GM12878 (cell line): ENCODE measurements at regions not wholly inside any gene's neighbourhood (a gene's known extent, or its start where the extent isn't known, plus 50 kb on each side); places are given as distances from the start of the nearest gene placed in this dataset.

Experiments used
- ASH2L ChIP-seq: fragments of 300-600, 200-600 bp; sonication (generic); IDR thresholded peaks from 2 replicates; pipeline ENCODE4 v1.6.1; 2017; ENCODE audit warnings: low read depth, mild to moderate bottlenecking, borderline replicate concordance
- EP300 ChIP-seq, 2 experiments: fragments of 150-350 bp in 1 of 2; IDR thresholded peaks; 2 replicates each; pipeline ENCODE4 v1.6.1; 2011 to 2012; ENCODE audit warnings: low read depth in 2 of 2, low read length in 2 of 2, borderline replicate concordance in 1 of 2, improper control_type of control experiment in 1 of 2, inconsistent platforms in 1 of 2; ENCODE audit not compliant: control insufficient read depth in 1 of 2
- JUND ChIP-seq: IDR thresholded peaks from 2 replicates; pipeline ENCODE4 v1.6.1; 2012; ENCODE audit warnings: low read depth, mild to moderate bottlenecking, low read length, improper control_type of control experiment, moderate library complexity
- SMC3 ChIP-seq: IDR thresholded peaks from 2 replicates; pipeline ENCODE4 v1.6.1; 2011; ENCODE audit warnings: low read length, improper control_type of control experiment, borderline replicate concordance
- TAF1 ChIP-seq: IDR thresholded peaks from 2 replicates; pipeline ENCODE4 v1.6.1; 2011; ENCODE audit warnings: mild to moderate bottlenecking, low read depth, low read length, borderline replicate concordance
- TCF7 ChIP-seq: IDR thresholded peaks from 2 replicates; pipeline ENCODE4 v1.6.1; 2014; ENCODE audit warnings: antibody characterized with exemption, borderline replicate concordance
- TF ChIP-seq, protein P1 (sequence below), 3 experiments: IDR thresholded peaks in 2 of 3; conservative IDR thresholded peaks in 1 of 3; 2 replicates each; pipeline ENCODE4 v1.5.1; 2011; ENCODE audit warnings: low read depth in 3 of 3, low read length in 3 of 3, mild to moderate bottlenecking in 3 of 3, control low read depth in 2 of 3, moderate library complexity in 2 of 3, inconsistent platforms in 1 of 3, mixed read lengths in 1 of 3; ENCODE audit not compliant: control insufficient read depth in 2 of 3, insufficient read depth in 1 of 3; ENCODE audit errors: extremely low read depth in 1 of 3
- TF ChIP-seq, protein P2 (sequence below): fragments of 150-350 bp; IDR thresholded peaks from 2 replicates; pipeline ENCODE4 v1.6.1; 2014; ENCODE audit warnings: mild to moderate bottlenecking, low read depth, low read length

DNA sequence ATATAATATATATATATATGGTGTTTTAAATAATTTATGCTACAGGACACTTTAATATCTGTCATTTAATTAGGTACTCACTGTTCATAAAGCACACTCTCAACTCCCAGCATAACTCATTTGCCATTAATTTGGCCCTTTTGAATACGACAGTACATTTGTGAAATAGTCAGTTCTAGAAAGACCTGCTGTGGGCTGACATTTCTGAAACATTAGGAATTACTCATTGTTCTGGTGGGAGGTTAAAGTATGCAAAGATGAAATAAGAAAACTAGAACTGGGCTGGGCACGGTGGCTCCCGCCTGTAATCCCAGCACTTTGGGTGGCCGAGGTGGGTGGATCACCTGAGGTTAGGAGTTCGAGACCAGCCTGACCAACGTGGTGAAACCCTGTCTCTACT, 497.5 kb downstream of the UTRN start:
- TF ChIP-seq, protein P1, sequence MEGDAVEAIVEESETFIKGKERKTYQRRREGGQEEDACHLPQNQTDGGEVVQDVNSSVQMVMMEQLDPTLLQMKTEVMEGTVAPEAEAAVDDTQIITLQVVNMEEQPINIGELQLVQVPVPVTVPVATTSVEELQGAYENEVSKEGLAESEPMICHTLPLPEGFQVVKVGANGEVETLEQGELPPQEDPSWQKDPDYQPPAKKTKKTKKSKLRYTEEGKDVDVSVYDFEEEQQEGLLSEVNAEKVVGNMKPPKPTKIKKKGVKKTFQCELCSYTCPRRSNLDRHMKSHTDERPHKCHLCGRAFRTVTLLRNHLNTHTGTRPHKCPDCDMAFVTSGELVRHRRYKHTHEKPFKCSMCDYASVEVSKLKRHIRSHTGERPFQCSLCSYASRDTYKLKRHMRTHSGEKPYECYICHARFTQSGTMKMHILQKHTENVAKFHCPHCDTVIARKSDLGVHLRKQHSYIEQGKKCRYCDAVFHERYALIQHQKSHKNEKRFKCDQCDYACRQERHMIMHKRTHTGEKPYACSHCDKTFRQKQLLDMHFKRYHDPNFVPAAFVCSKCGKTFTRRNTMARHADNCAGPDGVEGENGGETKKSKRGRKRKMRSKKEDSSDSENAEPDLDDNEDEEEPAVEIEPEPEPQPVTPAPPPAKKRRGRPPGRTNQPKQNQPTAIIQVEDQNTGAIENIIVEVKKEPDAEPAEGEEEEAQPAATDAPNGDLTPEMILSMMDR (IDR thresholded peaks at IDR 0.05 in 2 of 3, conservative IDR thresholded peaks at IDR 0.05 in 1 of 3; ENCODE audit: control insufficient read depth in 2 of 3, extremely low read depth in 1 of 3, insufficient read depth in 1 of 3, low read depth in 3 of 3, low read length in 3 of 3), result no peak
- no peak for TF ChIP-seq JUND
- TF ChIP-seq SMC3, result no peak
- no peak for TF ChIP-seq EP300 (IDR thresholded peaks at IDR 0.05; ENCODE audit: borderline replicate concordance in 1 of 2, control insufficient read depth in 1 of 2, low read depth in 2 of 2, low read length in 2 of 2)
- TF ChIP-seq, protein P2, sequence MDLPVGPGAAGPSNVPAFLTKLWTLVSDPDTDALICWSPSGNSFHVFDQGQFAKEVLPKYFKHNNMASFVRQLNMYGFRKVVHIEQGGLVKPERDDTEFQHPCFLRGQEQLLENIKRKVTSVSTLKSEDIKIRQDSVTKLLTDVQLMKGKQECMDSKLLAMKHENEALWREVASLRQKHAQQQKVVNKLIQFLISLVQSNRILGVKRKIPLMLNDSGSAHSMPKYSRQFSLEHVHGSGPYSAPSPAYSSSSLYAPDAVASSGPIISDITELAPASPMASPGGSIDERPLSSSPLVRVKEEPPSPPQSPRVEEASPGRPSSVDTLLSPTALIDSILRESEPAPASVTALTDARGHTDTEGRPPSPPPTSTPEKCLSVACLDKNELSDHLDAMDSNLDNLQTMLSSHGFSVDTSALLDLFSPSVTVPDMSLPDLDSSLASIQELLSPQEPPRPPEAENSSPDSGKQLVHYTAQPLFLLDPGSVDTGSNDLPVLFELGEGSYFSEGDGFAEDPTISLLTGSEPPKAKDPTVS, result no peak
- TF ChIP-seq ASH2L, result no peak
- no peak for TF ChIP-seq TCF7
- no peak for TF ChIP-seq TAF1
